Embryonic facial prominence (tissue), 1 donor: ENCODE measurements at regions not wholly inside any gene's neighbourhood (a gene's known extent, or its start where the extent isn't known, plus 50 kb on each side); places are given as distances from the start of the nearest gene placed in this dataset.
"Not testable (repeated sequence)": the region's sequence is repeated elsewhere in the genome, so short reads cannot be mapped to it uniquely, and the experiment has no call there.

Experiments used
- DNase-seq: peaks from one replicate; pipeline ENCODE4 v3.0.0-alpha.2; 2016; ENCODE audit errors: extremely low spot score

- DNase-seq: not testable (repeated sequence)
Measured at GRCh38 chr2:51779723-51780122, 747.8 kb upstream of the NRXN1 start.

GRCh38 chr2:51778806-51779205 lies 746.9 kb upstream of the NRXN1 start:
- no peak for DNase-seq

GRCh38 chr2:51774606-51775005 lies 742.7 kb upstream of the NRXN1 start:
- DNase-seq: not testable (repeated sequence)

DNA sequence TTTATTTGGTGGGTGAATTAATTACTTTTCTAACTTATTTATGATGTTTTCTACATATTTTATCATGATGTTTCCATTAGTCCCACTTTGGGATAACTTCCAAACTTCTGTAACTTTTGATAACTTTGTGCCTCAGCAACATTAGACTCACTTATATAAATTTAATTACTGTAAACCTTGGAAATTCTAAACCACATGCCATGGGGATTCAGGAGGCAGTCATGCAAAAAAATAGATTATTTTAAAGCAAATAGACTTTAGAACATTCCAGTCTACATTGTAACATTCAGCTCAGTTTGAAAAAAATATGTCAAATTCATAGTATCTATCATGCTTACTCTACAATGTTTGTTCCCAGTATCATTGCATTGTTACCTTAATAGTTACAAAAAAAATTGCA lies 728.5 kb upstream of the NRXN1 start:
- no peak for DNase-seq

DNA sequence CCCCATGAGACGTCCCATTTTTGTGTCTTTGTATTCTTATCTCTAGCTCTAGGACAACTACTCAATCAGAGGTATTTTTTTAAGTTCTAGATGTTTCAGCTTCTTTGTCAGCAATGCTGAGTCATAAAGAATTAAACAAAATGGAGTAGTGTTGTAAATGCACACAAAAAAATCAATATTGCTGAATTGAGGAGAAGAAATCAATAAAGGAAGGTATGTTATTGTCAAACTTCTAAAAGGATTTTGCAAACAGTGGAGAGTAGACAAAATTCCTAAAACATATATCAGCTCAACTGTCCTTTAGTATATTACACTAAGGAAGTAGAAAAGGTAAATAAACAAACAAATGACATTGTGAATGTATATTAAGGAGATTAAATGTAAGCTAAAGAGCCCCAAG lies 726.1 kb upstream of the NRXN1 start:
- no peak for DNase-seq

DNA sequence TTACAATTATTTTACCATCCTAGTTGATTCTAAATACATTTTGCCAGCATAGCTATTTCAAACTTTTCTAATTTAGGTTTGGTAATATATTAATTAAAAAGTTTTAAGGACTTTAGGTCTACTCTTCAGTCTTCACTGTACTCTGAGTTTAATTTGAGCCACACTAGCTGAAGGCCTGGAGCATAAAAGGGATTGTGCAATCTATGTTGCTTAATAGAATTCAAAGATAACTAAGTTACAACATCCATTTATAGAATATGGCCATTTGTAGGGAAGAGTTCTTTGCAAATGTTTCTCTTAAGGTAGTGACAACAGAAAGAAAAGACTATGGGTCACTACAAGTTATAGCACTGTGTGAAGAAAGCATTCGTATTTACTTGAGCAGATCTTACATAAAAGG lies 702.2 kb upstream of the NRXN1 start:
- DNase-seq: no peak

DNA sequence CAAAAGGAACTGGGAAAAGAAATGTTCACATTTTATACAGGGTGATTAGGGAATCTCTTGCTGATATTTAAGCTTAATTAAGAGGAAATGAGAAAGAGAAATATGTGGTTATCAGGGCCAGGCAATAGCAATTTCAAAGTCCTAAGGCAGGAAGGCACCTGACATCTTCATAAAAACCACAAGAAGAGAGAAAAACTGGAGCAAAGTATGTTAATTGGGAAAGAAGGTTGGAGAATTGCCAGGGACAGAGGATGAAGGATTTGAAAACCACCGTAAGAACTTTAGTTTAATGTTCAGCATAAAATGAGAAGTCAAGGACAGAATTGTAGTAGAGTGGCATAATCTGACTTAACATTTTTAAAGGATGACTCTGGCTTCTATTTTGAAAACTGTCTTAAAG lies 691.8 kb upstream of the NRXN1 start:
- no peak for DNase-seq

- DNase-seq: no peak
Measured at GRCh38 chr2:51722311-51722710, 690.4 kb upstream of the NRXN1 start.

DNA sequence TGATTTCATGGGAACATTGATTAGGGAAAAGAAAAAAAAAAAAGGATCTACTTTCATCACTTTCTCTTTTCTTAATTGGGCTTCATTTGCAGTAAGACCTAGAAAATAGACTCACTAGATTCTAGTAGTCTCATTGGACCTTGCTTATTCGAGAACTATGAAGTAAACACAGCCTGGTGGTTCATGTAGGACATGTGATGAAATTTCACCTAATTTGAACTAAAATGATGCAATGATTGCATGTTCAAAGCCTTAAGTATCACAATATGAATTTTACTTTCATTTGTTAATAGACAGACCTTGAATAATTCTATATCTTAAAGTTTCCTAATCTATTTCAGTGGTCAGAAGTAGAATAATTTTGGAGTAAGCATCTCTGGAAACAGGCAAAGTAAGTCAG lies 688.9 kb upstream of the NRXN1 start:
- no peak for DNase-seq

GRCh38 chr2:51718881-51719280 lies 686.9 kb upstream of the NRXN1 start:
- DNase-seq: no peak

GRCh38 chr2:51717312-51717711 lies 685.4 kb upstream of the NRXN1 start:
- no peak for DNase-seq

DNA sequence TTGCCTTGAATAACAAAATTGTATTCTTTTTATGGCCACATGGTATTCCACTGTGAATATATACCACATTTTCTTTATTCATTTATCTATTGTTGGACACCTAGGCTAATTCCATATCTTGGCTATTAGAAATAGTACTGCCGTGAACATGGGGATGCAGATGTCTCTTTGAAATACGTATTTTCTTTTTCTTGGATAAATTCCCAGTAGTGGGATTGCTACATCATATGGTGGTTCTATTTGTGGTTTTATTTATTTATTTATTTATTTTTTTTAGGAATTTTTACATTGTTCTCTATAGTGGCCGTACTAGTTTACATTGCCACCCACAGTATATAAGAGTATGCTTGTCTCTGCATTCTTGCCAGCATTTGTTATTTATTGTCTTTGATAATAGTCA lies 679.8 kb upstream of the NRXN1 start:
- DNase-seq: no peak

DNA sequence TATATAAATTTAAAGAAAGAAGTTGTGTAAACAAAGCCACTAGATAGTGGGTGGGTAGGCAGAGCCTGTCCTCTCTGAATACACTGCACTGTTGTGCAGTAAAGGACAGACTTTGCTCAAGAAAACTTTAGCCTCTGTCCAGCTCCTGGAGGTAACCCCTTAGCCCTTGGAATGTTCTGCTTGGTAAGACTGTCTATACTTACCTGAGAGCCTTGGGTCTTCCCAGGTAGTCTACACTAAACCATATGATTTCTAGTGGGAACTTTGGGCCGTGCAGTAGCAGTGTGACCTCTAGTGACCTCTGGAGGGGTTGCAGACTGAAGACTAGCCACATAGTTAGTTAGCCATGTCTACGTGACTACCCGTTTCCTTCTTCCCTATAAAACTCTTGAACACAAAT lies 678.3 kb upstream of the NRXN1 start:
- no peak for DNase-seq

DNA sequence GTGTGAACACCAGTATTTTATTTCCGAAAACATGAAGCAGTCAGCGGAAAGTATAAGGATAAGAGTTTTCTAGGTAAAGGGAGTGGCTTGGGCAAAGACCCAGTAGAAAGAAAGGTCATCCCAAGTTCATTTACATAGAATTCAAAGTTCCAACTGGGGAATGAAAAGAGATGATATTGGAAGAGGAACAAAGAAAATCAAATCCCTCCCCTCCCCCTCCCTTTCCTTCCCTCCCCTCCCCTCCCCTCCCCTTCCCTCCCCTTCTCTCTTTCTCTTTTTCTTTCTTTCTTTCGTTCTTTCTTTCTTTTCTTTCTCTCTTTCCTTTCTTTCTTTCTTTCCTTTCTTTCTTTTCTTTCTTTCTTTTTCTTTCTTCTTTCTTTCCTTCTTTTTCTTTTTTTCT lies 675.7 kb upstream of the NRXN1 start:
- no peak for DNase-seq

DNA sequence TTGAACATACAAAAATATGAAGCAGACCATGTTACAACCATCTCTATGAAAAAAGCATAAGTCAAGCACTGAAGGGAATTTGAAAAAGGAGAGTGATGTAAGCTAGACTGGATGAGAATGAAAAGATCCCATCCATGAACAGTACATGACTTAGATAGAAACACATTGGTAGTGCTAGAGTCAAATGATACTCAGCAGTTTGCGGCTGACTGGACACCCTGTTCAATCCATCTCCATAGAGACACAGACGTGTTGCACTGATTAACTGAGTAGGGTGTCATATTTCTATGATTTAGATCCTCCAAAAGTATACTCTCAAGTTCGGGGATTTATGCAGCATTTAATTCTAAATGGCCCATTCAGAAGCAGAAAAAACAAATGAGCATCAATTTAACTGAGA lies 674.3 kb upstream of the NRXN1 start:
- DNase-seq: no peak

GRCh38 chr2:51705417-51705816 lies 673.5 kb upstream of the NRXN1 start:
- no peak for DNase-seq

GRCh38 chr2:51698021-51698420 lies 666.1 kb upstream of the NRXN1 start:
- no peak for DNase-seq

GRCh38 chr2:51697095-51697494 lies 665.2 kb upstream of the NRXN1 start:
- no peak for DNase-seq

GRCh38 chr2:51695531-51695930 lies 663.6 kb upstream of the NRXN1 start:
- no peak for DNase-seq

- DNase-seq: no peak
Measured at GRCh38 chr2:51693640-51694039, 661.7 kb upstream of the NRXN1 start.

DNA sequence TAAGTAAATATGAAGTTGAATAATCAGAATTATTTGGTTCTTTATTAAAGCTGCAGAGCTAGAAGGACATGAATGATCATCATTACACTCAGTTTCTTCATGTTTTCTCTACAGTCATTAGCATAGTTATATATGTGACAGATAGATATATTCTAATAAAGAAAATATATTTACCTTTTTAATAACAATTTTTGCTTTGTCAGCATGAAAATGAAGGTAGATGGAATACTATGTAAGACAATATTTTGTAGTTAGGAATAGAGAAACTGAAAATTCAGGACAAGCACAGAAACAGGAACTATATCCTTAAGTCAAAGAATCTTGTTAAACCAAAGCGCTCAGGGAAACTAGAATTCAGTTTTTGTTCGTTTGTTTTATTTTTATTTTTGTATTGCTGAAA lies 649.9 kb upstream of the NRXN1 start:
- no peak for DNase-seq

DNA sequence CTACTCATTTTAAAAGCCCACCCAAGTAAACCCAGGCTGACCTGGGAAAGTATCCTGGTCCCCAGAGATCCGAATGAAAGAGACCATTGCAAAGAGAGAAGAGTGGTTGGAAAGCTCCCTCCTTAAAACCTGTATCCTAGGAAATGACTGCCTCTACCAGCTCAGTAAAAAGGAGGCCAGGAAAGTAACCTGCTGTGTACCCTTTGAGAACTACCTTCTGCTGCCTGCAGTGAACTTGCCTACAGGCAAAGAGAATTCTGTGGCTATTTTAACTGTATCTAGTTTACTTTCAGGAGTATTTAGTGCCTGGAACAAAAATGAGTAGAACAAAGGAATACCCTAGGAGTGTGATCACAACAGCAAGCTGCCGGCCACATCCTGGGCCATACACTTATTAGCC lies 641.7 kb upstream of the NRXN1 start:
- no peak for DNase-seq

DNA sequence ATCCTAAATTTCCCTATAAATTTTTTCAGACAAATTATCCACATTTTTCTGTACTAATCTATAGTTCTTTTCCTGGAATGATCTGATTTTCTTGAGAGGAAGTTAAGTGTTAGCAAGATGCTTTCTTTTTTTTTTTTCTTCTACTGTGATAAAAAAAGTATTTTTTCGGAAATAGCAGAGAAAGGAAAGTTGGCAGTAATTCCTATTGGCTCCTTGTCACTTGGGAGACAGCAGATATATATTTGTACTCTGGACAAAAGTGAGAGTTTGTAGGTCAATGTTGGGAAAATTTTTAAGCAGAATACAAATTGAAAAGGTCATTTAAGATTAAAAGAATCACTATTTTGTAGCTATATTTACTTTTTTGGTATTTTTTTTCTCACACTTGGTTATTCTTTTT lies 635.7 kb upstream of the NRXN1 start:
- DNase-seq: no peak

DNA sequence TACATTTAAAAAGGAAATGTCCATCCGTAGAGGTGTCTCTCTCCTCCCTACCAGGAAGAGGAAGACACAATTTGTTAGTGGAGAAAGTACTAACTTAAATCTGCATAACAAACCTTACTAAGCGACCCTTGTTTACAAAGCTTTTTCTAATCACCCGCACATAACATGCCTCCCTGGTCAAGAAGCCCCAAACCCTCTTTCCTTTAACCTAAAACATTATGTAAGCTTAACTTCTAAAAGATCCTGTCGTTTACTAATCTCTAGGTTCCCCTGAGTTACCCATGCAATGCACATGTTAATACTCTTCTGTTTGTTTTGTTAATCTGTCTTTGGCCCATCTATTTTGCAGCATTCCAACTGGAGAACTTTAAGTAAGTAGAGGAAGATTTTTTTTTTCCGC lies 630.3 kb upstream of the NRXN1 start:
- DNase-seq: no peak

GRCh38 chr2:51657849-51658248 lies 625.9 kb upstream of the NRXN1 start:
- no peak for DNase-seq
